Activated CD4-positive, alpha-beta T cell treated with anti-CD3 and anti-CD28 coated beads, Interleukin-10, Interleukin-2, amounts not matched to agents 100 ng/mL and 50 ng/mL, durations not matched to agents 16 hours and 8 hours (primary cell): ENCODE measurements at regions not wholly inside any gene's neighbourhood (a gene's known extent, or its start where the extent isn't known, plus 50 kb on each side); places are given as distances from the start of the nearest gene placed in this dataset.

Experiments used
- DNase-seq: peaks from one replicate; pipeline ENCODE4 v3.0.0-alpha.2; 2020

DNA sequence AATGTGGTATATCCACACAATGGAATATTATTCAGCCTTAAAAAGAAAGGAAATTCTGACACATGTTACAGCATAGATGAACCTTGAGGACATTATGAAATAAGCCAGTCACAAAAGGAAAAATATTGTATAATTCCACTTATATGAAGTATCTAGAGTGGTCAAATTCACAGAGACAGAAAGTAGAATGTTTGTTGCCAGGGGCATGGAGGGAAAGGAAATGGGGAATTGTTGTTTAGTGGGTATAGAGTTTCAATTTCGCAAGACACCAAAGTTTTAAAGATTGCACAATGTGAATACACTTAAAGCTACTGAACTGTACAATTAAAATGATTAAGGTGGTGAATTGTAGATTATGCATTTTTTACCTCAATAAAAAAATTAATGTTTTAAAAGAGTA lies 92.9 kb downstream of the TXNL1 start:
- no peak for DNase-seq

DNA sequence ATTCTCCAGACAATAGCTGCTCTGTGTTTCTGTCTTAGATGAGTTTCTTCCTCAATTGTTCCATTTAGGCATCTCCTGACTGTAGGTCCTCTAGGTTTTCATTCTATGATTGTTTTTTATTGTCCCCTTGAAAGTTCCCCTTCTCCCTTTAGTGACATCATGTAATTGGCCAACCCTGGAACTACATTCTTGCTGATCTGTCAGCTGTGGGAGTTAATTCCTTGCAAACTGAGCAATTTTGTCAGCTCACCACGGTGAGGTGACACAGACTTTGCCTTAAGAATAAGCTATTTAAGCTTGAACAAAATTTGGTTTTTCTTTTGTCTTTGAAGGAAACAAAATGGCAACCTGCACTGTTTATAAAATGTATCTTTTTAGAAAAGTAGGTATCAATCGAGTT lies 95.9 kb downstream of the TXNL1 start:
- no peak for DNase-seq

- no peak for DNase-seq
These were observed 96.6 kb downstream of the TXNL1 start for GRCh38 chr18:56541793-56542192.

DNA sequence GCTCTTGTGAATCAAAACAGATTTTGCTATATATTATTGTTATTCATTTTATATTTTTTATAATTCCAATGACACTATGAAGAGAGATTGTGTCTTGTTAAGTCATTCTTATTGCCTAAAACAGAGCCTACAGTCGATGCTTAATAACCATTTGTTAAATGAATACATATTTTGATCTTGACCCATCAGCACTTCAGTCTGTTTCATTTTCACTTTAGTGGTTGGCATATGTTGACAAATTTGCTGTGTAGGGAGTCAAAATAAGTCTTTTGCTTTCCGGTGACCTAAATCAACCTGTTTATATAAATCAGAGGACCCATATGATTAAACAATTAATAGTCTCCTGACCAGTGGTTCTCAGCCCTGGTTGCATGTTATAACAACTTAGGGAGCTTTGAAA lies 97.1 kb downstream of the TXNL1 start:
- no peak for DNase-seq

DNA sequence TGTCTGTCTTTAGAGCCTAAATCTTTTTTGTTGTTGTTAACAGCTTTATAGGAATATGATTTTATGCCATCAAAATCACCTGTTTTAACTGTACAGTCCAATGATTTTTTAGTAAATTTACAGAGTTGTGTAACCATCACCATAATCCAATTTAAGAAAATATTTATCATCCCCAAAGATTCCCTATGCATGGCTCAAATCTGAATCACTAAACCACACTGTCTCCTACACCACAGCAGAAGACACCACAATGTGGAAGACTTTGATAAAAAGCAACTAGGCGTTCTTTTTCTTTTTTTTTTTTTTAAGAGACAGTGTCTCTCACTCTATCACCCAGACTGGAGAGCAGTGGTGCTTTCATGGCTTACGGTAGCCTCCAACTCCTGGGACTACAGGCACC lies 99.6 kb downstream of the TXNL1 start:
- no peak for DNase-seq

- peak; percentile 80 for DNase-seq
These were observed 106.1 kb downstream of the TXNL1 start for GRCh38 chr18:56532176-56532840.

DNA sequence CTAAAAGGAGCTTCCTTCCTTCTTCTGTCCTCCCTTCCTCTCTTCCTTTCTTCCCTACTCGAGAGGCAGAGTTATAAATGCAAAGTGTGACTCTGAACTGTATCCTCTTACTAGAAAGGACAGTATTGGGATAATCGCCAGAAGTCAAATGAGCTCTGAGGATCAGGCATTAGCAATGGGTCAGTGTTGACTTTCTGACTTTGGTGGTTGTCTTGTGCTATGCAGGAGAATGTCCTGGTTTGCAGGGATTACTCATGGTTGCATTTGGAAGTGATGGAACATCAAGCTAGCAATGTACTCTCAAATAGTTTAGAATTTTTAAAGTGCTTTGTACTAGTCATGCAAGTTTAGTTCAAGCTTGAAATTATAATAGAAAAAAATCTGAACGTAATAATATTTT lies 115.6 kb downstream of the TXNL1 start:
- DNase-seq, result no peak

DNA sequence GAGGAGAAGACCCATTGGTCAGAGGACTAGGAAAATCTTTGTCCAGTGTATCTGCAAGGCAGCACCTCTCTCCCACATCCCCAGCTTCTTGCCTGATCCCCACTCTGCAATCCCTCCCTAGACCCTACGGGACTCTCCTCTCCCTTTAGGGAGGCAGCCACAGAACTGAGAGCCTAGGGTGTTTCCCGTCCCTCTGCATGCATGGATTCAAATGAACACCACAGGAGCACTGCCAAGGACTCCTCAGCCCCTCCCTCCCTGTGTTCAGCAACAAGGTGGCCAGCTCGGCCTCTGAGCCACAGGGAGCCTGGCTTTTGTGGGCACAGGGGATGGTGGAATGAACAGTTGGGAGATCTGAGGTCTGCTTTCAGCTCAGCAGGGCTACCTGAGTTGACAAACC lies 117.1 kb downstream of the TXNL1 start:
- no peak for DNase-seq

DNA sequence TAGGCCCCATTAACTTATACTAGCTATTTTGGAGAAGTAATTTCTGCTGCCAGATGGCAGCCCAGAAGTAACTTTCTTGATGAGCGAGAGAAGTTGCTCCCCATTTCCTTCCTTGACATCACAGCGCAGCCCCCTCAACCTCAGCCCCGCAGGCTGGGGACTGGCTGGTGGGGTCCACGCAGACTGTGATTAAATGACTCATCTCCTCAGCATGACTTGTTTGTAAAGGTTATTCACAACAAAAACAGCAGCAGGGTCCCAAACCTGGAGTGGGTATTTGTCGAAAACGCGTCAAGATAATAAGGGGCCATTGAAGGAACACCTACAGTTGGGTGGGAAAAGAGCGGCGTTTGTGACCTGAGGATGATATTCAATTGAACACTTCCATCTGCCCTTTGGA lies 120.6 kb downstream of the TXNL1 start:
- no peak for DNase-seq

DNA sequence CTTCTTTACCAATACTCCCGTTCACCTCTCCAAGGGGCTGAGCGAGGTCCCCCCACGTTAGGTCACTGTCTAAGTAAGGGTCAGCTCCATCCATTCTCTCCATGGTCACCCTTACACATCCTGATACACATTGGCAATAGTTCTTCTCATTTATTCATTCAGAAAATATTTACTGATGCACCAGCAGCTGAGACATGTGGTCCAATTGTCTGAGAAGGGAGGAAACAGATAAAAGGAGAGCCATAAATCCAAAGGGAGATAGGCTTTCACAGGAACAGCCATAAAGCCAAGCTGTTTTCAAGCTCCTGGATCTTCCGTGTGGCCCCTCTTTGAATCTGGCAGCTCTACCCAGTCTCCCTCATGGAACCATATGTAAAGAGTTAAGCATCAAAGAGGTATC lies 121.2 kb downstream of the TXNL1 start:
- DNase-seq, result no peak

- no peak for DNase-seq
These were observed 121.6 kb downstream of the TXNL1 start for GRCh38 chr18:56516789-56517188.

DNA sequence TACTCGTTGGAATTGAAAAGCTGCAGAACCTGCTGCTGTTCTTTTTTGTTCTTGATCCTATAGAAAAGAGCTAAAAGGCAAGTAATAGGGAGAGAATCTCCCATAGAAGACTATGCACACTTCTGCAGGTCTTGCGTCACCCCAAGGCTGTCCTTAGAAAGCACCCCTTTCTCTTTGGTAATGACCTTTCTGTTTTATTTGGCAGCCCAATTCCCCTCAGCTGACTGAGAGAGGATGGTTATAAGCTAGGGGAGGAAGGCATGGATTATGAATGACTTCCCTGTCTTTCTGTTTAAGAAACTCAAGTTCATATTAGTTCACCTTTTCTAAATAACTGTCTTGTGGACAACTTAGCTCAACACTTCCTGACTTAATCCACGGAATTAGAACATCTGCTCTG lies 122.9 kb downstream of the TXNL1 start:
- DNase-seq, result no peak

GRCh38 chr18:56511996-56512395 lies 126.4 kb downstream of the TXNL1 start:
- DNase-seq, result no peak

DNA sequence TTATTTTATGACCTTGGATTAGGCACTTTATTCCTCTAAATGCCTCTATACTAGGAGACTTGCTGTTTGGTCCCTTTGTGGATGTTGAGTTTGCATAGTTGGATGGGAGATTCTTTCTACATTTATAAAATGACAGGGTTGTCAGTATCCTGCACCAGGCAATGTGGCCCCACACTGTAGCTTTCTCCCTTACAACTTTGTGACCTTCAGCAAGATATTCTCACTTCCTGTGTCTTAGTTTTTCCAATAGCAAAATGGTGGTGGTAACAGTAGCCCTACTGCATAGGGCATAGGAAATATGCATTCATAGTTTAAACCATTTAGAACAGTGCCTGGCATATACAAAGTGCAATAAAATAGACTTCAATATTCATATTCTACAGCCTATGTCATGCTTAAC lies 128.3 kb downstream of the TXNL1 start:
- no peak for DNase-seq

- DNase-seq, result no peak
These were observed 128.7 kb downstream of the TXNL1 start for GRCh38 chr18:56509656-56510055.

- no peak for DNase-seq
These were observed 129.9 kb downstream of the TXNL1 start for GRCh38 chr18:56508370-56509036.

GRCh38 chr18:56505971-56506370 lies 132.4 kb downstream of the TXNL1 start:
- DNase-seq, result no peak

DNA sequence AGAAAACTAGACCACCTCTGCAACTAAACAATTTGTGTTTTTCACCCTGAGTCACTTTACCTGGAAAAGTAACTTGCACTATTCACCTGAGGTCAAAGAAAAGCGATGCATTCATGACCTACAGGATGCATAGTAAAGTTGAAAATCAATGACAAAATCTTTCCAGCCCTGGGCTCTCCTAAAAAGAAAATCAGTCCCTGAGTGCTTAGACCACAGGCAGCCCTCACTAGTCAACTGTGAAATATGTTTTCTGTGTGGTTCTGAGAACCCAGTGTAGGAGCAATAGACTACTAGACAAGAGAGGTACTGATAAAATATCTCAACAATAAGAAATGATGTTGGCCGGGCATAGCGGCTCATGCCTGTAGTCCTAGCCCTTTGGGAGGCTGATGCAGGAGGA lies 133.1 kb downstream of the TXNL1 start:
- DNase-seq, result peak; percentile 17

DNA sequence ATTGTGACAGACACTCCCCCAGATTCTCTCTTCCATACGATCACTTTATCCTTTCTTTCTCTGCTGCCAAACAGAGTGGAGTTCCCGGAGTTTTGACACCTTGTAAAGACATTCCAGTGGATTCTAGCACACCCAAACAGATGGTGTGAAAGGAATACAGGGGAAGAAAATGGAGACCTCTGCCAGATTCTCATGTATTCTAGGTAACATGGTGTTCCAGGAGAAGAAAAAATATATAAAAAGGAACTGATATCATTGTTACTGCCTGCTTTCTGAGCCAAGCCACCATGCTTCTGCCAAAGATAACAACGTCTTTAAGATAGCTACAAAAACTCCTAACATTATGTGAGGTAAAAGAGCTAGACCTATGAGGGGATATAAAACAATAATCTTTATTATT lies 136.5 kb downstream of the TXNL1 start:
- no peak for DNase-seq

DNA sequence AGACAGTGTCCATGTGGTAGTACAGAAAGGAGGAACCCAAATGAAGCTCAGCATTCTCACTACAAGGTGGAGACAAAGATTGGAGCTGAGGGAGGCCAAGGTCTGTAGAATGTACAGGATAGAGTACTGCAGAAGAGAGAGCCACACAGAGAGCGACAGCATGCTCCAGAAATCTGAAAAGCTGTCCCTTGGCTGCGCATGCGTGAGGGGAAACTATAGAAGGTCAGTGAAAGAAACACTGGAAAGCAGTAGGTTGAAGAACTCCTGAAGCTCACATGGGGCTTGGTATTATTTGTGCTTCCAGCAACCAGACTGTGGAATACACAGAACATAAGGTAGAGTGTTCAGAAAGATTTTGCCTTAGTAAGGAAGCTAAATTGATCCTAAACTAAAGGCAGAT lies 142.5 kb downstream of the TXNL1 start:
- DNase-seq, result no peak

DNA sequence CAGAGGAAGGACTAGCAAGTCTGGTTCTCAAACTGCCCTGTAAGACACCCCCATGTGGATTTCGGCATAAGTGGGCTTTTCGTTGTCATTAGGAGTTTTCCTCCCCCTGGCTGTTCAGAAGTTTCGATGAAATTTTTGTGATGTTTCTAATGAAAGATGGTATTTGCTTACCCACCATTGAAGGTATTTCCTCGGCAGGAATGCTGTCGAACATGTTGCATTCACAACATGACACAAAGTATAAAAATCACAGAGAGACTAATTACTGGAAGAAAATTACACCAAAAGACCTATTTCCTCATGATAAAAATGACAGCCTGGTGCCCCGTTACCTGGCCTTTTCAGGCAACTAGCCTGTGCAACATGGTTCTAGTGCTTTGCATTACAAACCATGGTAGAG lies 144.9 kb downstream of the TXNL1 start:
- no peak for DNase-seq

DNA sequence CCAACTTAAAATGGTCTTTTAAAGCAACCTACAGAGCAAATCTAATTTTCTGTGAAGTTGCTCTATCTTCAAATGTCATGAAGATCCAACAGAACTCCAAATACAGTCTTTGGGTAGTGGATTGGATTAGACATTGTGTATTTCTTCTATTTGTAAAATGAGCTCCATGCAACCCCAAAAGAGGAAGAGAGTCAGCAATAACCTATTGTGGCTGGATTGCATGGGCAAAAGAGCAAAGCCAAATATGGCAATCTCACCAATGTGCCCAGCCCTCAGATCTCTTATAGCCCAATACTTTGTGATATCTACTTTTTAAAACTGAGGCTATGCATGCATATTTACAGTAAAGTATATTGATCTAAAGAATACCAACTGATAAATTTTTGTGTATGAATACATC lies 146.3 kb downstream of the TXNL1 start:
- DNase-seq, result no peak

GRCh38 chr18:56490942-56491341 lies 147.4 kb downstream of the TXNL1 start:
- no peak for DNase-seq

GRCh38 chr18:56489893-56490292 lies 148.5 kb downstream of the TXNL1 start:
- DNase-seq, result no peak

DNA sequence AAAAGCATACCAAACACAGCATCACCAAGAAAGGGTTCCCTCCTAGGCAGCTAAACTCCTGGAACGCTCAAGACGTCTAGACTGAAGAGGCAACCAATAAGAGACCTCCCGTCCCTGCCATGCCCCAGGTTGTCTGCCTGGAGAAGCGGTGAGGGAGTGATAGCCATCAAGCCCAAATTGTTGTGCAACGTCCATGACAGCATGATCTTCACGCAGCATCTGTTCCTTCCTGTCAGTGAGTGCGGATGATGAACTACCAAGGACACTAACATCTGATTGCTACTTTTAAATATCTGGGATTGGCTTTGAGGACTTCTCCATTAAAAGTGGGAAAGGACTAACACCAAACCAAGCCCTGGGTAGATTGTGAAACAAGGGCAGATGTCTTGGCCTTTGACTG lies 149.7 kb downstream of the TXNL1 start:
- DNase-seq, result no peak
